ENCODE measurements at regions not wholly inside any gene's neighbourhood (a gene's known extent, or its start where the extent isn't known, plus 50 kb on each side); places are given as distances from the start of the nearest gene placed in this dataset.

- Mint-ChIP-seq H3K27ac (no peak overlapping the region), H3K27me3 (ENCODE audit: low read depth, poor library complexity) (peaks cover 24% of the 10 kb centered on the region), H3K4me3 (no peak overlapping the region), H3K9me3 (no peaks in the 10 kb centered on the region), H3K36me3 (ENCODE audit: low read depth) (no peaks in the 10 kb centered on the region), H3K4me1 (peaks cover 58% of the 10 kb centered on the region)
- no peak for TF ChIP-seq CTCF (IDR thresholded peaks at IDR 0.05)
- no peak for DNase-seq
Observed at GRCh38 chr2:19804639-19805260, 97.0 kb downstream of the TTC32 start.

- Mint-ChIP-seq H3K9me3 (no peaks in the 10 kb centered on the region), H3K4me1 (peaks cover 51% of the 10 kb centered on the region), H3K27me3 (ENCODE audit: low read depth, poor library complexity) (peaks cover 16% of the 10 kb centered on the region), H3K27ac (peak overlapping the region; percentile 32), H3K36me3 (ENCODE audit: low read depth) (no peaks in the 10 kb centered on the region), H3K4me3 (no peak overlapping the region)
- TF ChIP-seq CTCF (IDR thresholded peaks at IDR 0.05) = no peak
- no peak for DNase-seq
Observed at GRCh38 chr2:19802086-19802841, 99.5 kb downstream of the TTC32 start.

- Mint-ChIP-seq H3K9me3 (no peaks in the 10 kb centered on the region), H3K27ac (peak overlapping the region; percentile 55), H3K36me3 (ENCODE audit: low read depth) (no peaks in the 10 kb centered on the region), H3K4me3 (no peak overlapping the region), H3K27me3 (ENCODE audit: low read depth, poor library complexity) (peaks cover 16% of the 10 kb centered on the region), H3K4me1 (peaks cover 50% of the 10 kb centered on the region)
- DNase-seq = no peak
- TF ChIP-seq CTCF (IDR thresholded peaks at IDR 0.05) = no peak
Observed at GRCh38 chr2:19801367-19802080, 100.3 kb downstream of the TTC32 start.

GRCh38 chr2:19800796-19801195 is 101.0 kb downstream of the TTC32 start:
- Mint-ChIP-seq H3K27ac (peak overlapping the region; percentile 55), H3K4me3 (no peak overlapping the region), H3K36me3 (ENCODE audit: low read depth) (no peaks in the 10 kb centered on the region), H3K4me1 (peaks cover 45% of the 10 kb centered on the region), H3K9me3 (no peaks in the 10 kb centered on the region), H3K27me3 (ENCODE audit: low read depth, poor library complexity) (peaks cover 16% of the 10 kb centered on the region)
- no peak for DNase-seq
- TF ChIP-seq CTCF (IDR thresholded peaks at IDR 0.05) = no peak

- H3K36me3 Mint-ChIP-seq (ENCODE audit: low read depth) = no peaks in the 10 kb centered on the region
- peaks cover 12% of the 10 kb centered on the region for H3K27me3 Mint-ChIP-seq (ENCODE audit: low read depth, poor library complexity)
- H3K4me3 Mint-ChIP-seq = no peak overlapping the region
- no peak for DNase-seq
- H3K4me1 Mint-ChIP-seq = peaks cover 39% of the 10 kb centered on the region
- H3K27ac Mint-ChIP-seq = no peak overlapping the region
- no peaks in the 10 kb centered on the region for H3K9me3 Mint-ChIP-seq
- TF ChIP-seq CTCF (IDR thresholded peaks at IDR 0.05) = no peak
Observed at GRCh38 chr2:19799881-19800780, 101.7 kb downstream of the TTC32 start.
